ENCODE measurements at regions not wholly inside any gene's neighbourhood (a gene's known extent, or its start where the extent isn't known, plus 50 kb on each side); places are given as distances from the start of the nearest gene placed in this dataset.

- DNase-seq (ENCODE audit: low spot score), result no peak
- intact Hi-C loops (cut with DNase I), result no loop called here
Observed at GRCh38 chr2:76281156-76281841, 570.6 kb upstream of the GCFC2 start.

GRCh38 chr2:76280686-76281085, 570.0 kb upstream of the GCFC2 start:
- intact Hi-C loops (cut with DNase I), result no loop called here
- DNase-seq (ENCODE audit: low spot score), result no peak

GRCh38 chr2:76279142-76279541, 568.4 kb upstream of the GCFC2 start:
- intact Hi-C loops (cut with DNase I), result no loop called here
- no peak for DNase-seq (ENCODE audit: low spot score)

- intact Hi-C loops (cut with DNase I), result no loop called here
- DNase-seq (ENCODE audit: low spot score), result no peak
Observed at GRCh38 chr2:76275788-76276187, 565.1 kb upstream of the GCFC2 start.

- no peak for DNase-seq (ENCODE audit: low spot score)
- intact Hi-C loops (cut with DNase I), result no loop called here
Observed at GRCh38 chr2:76274676-76275075, 564.0 kb upstream of the GCFC2 start.

- DNase-seq (ENCODE audit: low spot score), result no peak
- intact Hi-C loops (cut with DNase I), result no loop called here
Observed at GRCh38 chr2:76274160-76274559, 563.4 kb upstream of the GCFC2 start.

- intact Hi-C loops (cut with DNase I), result no loop called here
- no peak for DNase-seq (ENCODE audit: low spot score)
Observed at GRCh38 chr2:76270096-76270710, 559.5 kb upstream of the GCFC2 start.

GRCh38 chr2:76268902-76269620, 558.3 kb upstream of the GCFC2 start:
- intact Hi-C loops (cut with DNase I), result no loop called here
- DNase-seq (ENCODE audit: low spot score), result no peak

GRCh38 chr2:76268484-76268883, 557.8 kb upstream of the GCFC2 start:
- intact Hi-C loops (cut with DNase I), result no loop called here
- DNase-seq (ENCODE audit: low spot score), result no peak

- intact Hi-C loops (cut with DNase I), result no loop called here
- DNase-seq (ENCODE audit: low spot score), result no peak
Observed at GRCh38 chr2:76257802-76258201, 547.1 kb upstream of the GCFC2 start.

GRCh38 chr2:76256458-76257088, 545.9 kb upstream of the GCFC2 start:
- no peak for DNase-seq (ENCODE audit: low spot score)
- intact Hi-C loops (cut with DNase I), result no loop called here

- no peak for DNase-seq (ENCODE audit: low spot score)
- intact Hi-C loops (cut with DNase I), result no loop called here
Observed at GRCh38 chr2:76252704-76253103, 542.0 kb upstream of the GCFC2 start.

- DNase-seq (ENCODE audit: low spot score), result no peak
- intact Hi-C loops (cut with DNase I), result no loop called here
Observed at GRCh38 chr2:76251342-76251741, 540.6 kb upstream of the GCFC2 start.

GRCh38 chr2:76247006-76247405, 536.3 kb upstream of the GCFC2 start:
- intact Hi-C loops (cut with DNase I), result no loop called here
- DNase-seq (ENCODE audit: low spot score), result no peak

GRCh38 chr2:76211991-76212985, 501.6 kb upstream of the GCFC2 start:
- no peak for DNase-seq (ENCODE audit: low spot score)
- intact Hi-C loops (cut with DNase I), result no loop called here

- no peak for DNase-seq (ENCODE audit: low spot score)
- intact Hi-C loops (cut with DNase I), result no loop called here
Observed at GRCh38 chr2:76210551-76210950, 499.8 kb upstream of the GCFC2 start.

GRCh38 chr2:76204048-76204447, 493.3 kb upstream of the GCFC2 start:
- DNase-seq (ENCODE audit: low spot score), result no peak
- intact Hi-C loops (cut with DNase I), result no loop called here

GRCh38 chr2:76202866-76203265, 492.2 kb upstream of the GCFC2 start:
- no peak for DNase-seq (ENCODE audit: low spot score)
- intact Hi-C loops (cut with DNase I), result no loop called here

GRCh38 chr2:76197842-76198448, 487.2 kb upstream of the GCFC2 start:
- intact Hi-C loops (cut with DNase I), result no loop called here
- no peak for DNase-seq (ENCODE audit: low spot score)
